ENCODE measurements at regions not wholly inside any gene's neighbourhood (a gene's known extent, or its start where the extent isn't known, plus 50 kb on each side); places are given as distances from the start of the nearest gene placed in this dataset.
"Not testable (repeated sequence)": the region's sequence is repeated elsewhere in the genome, so short reads cannot be mapped to it uniquely, and the experiment has no call there.

DNA sequence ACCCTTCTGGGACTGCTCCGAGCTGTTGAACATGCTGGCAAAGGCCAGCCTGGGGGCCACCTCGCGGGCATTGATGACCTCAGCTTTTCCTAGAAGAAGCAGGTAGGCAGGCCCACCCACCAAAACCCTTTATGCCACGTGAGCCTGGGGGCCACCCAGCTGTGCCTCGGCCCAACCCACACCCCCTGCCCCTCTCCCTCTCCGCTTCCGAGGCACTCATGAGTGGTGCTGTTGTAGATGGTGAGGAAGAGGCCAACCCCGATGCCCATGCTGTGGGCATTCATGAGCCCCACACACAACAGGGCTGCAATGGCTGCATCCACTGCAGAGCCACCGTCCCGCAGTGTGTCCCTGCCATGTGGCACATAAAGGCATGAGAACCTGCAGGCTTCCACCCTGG lies 118.6 kb upstream of the DGCR6 start:
- H3K27ac Mint-ChIP-seq; H3K36me3 Mint-ChIP-seq (ENCODE audit: low read depth); H3K9me3 Mint-ChIP-seq; H3K4me3 Mint-ChIP-seq; H3K4me1 Mint-ChIP-seq; H3K27me3 Mint-ChIP-seq; ATAC-seq (replicated peaks): not testable (repeated sequence)

DNA sequence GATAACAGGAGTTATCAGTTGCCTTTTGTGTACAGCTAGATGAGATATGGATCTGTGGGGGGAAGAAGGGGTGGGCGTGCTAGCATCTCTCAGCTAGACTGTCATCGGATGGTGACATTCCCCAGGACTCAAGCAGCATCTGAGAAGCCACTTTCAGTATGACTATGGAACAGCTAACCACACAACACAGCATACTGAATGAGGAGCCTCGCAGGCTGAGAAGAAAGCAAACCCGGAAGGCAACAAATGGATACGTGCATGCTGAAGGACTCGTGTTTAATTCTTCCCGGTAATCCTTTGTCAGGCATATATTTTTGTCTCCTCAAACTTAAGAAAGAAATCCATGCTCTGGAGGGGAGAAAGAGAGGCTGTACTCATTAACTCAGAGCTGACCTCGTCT lies 95.7 kb upstream of the DGCR6 start:
- H3K9me3 Mint-ChIP-seq; H3K4me3 Mint-ChIP-seq; H3K36me3 Mint-ChIP-seq (ENCODE audit: low read depth); H3K4me1 Mint-ChIP-seq; H3K27me3 Mint-ChIP-seq; H3K27ac Mint-ChIP-seq: not testable (repeated sequence)
- ATAC-seq (replicated peaks): peak; percentile 64

DNA sequence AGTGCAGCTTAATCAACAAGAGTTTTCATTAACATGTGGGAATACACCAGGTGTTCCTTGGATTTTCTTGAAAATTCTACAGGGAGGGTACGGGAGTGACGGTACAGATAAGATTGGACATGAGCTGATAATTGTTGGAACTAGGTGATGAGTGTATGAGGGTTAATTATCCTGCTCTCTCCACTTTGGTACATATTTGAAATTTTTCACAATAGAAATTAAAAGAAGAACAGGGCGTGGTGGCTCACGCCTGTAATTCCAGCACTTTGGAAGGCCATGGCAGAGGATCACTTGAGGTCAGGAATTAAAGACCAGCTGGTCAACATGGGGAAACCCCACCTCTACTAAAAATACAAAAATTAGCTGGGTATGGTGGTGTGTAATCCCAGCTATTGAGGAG lies 87.1 kb upstream of the DGCR6 start:
- H3K27ac Mint-ChIP-seq; ATAC-seq (replicated peaks); H3K27me3 Mint-ChIP-seq; H3K4me3 Mint-ChIP-seq; H3K9me3 Mint-ChIP-seq; H3K4me1 Mint-ChIP-seq; H3K36me3 Mint-ChIP-seq (ENCODE audit: low read depth): not testable (repeated sequence)
